ENCODE measurements at regions not wholly inside any gene's neighbourhood (a gene's known extent, or its start where the extent isn't known, plus 50 kb on each side); places are given as distances from the start of the nearest gene placed in this dataset.
"Not testable (repeated sequence)": the region's sequence is repeated elsewhere in the genome, so short reads cannot be mapped to it uniquely, and the experiment has no call there.

DNA sequence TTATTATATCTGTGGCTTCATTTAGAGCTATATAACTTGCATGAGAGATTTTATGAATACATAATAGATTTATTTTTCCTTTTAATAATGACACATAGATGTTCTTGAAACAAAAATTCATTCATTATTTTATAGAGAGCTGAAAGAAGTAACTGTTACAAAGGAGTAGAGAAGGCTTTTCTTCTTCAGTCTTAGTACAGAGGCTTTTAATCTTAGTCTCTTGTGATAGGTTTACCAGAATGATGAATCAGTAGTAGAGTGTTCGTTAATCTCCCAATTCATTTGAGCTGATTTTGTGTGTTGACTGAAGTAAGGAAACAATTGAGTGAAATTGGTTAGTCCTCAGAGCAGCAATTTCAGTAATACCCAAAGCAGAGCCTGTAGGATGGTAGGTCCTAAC is 1284.1 kb upstream of the ACO1 start:
- no peak for DNase-seq

DNA sequence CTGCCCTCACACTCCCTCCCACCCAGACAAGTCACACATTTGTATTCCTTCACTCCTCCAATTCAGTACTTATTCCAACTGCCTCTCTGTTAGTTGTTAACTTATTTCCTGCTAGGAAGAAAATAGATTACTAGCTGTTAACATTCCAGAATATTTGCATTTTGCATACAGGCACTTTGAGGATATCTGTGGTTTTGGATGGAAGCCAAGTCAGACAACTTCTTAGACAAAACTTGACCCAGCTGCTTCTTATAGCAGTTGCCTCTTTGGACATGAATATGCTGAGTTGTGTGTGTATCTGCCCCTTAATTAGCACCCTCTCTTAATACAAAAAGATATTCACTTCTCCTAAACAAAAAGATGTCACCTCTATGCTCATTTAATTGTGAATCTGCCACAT is 1280.6 kb upstream of the ACO1 start:
- DNase-seq: no peak

DNA sequence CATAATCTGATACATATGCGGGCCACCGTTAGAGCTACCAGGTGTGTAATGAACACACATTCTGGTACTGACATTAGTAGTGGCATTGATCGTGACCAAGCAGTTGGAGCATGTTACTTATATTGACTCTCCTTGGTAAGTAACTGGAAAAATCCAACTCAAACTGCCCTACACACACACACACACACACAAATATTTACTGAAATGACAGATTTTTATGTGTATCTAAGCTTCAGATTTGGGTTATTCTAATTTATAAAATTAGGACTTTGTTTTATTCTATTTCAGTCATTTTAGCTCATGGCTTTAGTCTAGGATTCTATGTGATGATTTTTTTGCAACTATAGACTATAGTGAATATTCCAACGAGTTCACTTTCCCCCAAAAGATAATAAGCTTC is 1280.2 kb upstream of the ACO1 start:
- no peak for DNase-seq

DNA sequence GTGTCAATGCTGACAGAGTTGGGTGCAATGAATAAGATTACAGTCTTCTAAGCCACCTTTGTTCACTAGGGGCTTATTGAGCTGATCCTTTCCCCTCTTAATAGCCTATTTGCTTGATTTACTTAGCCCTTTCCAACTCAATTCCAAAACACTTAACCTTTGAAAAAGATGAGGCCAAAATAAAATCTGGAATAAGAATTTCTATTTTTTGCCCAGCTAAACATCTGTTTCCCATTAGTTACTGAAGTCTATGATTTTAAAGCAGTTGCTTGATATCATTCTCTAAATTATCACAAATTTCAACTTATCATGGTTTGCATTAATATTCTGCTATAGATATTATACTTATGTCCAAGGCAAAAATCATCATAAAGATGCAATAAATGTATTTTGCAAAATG is 1272.0 kb upstream of the ACO1 start:
- DNase-seq: no peak

- DNase-seq: no peak
Measured at GRCh38 chr9:31114346-31114745, 1270.1 kb upstream of the ACO1 start.

DNA sequence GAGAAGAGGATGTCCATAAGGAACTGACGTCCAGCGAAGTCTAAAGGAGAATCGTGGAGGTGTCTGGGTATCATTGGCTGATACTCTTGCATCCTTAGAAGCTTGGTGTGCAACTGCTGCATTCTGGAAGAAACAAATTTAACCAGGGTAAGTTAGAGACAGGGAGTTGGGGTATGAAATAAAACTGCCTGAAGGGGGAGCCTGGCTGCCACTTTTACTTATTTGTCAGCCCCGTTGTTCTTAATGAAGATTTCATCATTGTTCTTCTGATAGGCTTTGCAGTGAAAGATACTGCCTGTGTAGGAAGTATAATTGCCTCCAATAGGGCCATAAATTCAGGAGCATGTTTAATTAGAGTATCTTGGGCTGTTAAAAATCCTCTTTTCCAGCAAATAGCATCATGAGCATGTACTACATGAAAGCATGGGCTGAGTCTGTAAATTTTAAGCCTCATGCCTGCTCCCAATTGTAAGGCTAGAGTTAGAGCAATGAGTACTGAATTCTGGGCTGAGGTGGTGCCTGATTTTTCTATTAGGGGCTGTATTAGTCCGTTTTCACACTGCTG is 1264.5 kb upstream of the ACO1 start:
- DNase-seq: no peak

DNA sequence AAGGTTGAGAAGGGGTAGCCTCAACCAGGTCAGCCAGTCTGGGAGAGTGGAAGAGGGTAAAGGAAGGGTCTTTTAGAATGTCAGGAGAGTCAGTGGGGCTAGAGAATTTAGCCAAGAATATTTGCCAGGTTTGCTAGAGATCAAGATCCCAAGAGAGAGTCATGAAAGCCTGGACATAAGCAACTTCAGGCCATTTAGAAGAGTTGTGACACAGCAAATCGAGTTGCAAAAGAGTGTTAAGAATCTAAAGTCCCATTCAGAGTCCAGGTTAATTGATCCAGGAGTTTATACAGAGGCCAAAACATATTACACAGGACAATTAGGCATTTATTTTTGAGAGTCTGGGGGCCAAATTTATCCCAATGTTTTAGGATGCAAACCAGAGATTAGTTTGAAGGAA is 1260.1 kb upstream of the ACO1 start:
- no peak for DNase-seq

GRCh38 chr9:31135567-31135966 is 1248.9 kb upstream of the ACO1 start:
- no peak for DNase-seq

DNA sequence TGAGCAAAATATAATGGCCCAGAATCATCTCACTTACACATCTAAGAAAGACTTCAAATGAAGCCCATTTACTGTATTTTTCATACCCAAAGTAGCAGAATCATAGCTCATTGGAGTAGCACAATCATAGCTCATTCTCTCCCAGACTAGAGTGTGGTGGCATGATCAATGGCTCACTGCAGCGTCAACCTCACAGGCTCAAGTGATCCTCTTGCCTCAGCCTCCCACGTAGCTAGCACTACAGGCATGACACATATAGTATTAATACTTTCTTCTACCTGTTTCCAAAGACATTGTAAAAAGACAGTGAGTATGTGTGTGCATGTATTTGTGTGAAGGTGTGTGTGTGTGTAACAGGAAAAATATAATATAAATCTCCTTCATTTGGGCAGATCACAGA is 1247.9 kb upstream of the ACO1 start:
- DNase-seq: no peak

DNA sequence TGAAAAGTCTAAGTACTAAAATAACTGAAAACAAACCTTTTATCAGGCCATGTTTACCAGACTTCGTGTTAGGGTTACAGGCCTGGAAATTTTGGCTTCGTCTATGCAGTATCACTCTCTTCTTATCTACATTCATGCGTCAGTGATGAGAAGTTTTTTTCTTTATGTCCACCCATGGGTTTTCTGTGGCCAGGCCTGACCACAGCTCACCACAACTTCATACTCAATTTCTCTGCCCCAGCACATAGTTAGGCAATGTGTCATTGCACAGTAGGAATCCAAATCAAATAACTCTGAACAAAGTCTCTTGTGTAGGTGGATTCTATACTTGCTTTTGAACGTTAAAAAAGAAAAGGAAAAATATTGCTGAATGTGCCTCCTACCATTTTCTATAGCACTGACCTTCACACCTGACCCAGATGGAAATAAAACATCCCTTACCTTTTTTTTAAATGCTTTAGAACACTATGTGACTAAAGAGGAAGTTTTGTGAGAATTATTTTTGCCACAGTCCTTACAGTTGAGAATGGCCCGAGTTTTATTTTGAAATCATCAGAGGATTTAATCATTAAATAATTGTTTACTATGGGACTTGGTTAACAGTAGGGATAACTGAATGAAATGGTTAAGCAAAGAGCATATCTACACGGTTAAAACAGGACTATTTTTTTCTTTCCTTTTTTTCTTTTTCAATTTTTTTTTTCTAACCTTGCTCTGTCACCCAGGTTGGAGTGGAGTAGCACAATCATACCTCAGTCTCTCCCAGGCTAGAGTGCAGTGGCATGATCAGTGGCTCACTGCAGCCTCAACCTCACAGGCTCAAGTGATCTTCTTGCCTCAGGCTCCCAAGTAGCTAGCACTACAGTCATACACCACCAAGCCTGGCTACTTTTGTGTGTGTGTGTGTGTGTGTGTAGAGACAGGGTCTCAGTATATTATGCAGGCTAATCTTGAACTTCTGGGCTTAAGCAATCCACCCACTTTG is 1247.0 kb upstream of the ACO1 start:
- no peak for DNase-seq

GRCh38 chr9:31140316-31140715 is 1244.1 kb upstream of the ACO1 start:
- DNase-seq: no peak

- no peak for DNase-seq
Measured at GRCh38 chr9:31142456-31142855, 1242.0 kb upstream of the ACO1 start.

DNA sequence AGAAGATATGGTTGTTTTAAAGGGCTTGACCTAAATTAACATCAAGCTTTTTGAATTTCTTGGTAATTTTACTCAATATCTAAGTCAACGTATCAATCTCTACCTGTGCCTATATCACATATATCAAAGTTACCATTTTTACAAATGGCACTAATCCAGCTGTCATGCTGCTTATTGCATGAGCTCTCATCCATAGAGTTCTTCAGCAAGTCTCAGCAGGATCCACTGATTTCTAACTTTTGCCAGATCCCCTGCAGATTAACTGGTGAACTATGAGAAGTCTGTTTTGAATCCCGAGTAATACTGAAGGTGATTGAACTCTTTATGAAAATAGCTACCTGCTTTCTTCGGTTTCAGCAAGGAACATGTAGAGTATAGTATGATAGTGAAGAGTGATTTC is 1239.8 kb upstream of the ACO1 start:
- no peak for DNase-seq

DNA sequence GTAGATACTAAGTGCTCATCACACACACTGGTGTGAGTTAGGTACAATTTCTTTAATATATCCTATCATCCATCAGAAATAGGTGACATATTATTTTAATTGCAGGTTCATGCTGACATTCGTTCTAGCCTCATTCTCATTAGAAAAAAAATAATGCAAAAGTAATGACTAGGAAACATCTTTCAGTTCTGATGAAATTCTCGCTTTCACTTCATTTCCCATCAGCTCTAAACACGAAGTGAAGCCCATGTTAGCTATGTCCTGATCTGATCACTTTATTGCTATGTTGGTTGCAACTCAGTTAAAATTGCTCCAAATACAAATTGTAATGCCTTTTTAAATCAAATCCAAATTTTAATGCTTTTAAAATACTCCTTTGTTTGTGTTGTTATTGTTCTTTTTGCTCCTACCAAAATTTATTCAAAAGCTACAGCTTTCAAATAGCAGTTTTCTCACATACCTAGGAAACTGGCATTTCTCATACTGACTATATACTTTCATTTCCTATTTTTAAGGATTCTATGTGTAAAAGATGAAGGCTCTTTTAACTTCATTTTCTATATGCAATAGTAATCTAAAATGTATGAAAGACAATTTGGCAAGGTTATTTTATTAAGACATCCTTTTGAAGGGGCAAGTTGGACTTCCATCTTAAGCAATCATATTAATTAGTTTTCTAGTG is 1237.8 kb upstream of the ACO1 start:
- no peak for DNase-seq

DNA sequence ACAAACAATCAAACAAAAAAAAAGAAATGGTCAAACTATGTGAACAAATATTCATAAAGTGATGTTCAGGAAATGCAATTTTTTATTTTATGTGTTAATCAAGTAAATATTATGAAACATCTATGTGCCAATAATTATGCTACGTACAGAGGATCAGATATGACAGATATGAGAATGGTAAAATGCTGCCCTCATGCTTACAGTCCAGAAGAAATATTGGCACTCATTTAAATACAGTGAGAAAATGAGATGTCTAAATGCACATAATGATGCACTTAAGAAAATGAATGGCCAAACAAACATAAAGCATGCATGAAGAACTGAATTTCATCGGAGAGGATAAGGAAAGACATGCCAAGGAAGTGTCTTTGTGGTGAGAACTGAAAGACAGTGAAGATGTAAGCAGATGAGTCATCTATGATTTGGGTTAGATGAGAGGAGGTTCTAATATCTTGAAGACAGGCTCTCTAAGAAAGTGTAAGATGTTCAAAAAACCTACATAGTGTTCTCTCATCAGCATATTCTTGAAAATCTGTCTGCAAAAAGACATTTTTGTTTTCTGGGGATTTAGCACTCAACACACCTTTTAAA is 1231.1 kb upstream of the ACO1 start:
- DNase-seq: no peak

GRCh38 chr9:31166516-31166915 is 1217.9 kb upstream of the ACO1 start:
- DNase-seq: no peak

- no peak for DNase-seq
Measured at GRCh38 chr9:31168161-31168560, 1216.3 kb upstream of the ACO1 start.

- no peak for DNase-seq
Measured at GRCh38 chr9:31174681-31175080, 1209.8 kb upstream of the ACO1 start.

GRCh38 chr9:31183866-31184265 is 1200.6 kb upstream of the ACO1 start:
- DNase-seq: no peak

- DNase-seq: no peak
Measured at GRCh38 chr9:31185831-31186230, 1198.6 kb upstream of the ACO1 start.

DNA sequence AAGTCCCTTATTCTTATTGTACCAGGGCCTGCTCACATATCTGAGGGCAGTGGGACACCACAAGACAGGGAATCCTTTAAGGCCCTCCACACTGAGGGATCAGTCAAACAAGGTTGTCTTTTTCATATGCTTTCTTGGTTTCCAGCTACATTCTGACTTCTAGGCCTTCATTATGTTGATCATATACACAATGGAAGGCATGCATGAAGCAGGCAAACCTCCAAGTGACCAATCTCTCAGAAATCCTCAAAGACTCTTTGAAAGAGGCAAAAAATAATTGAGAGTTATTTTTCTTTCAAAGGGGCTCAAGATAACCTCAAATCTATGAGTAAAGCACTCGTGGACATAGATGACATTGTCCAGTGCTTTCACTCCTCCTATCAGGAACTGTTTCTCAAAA is 1195.9 kb upstream of the ACO1 start:
- DNase-seq: no peak

DNA sequence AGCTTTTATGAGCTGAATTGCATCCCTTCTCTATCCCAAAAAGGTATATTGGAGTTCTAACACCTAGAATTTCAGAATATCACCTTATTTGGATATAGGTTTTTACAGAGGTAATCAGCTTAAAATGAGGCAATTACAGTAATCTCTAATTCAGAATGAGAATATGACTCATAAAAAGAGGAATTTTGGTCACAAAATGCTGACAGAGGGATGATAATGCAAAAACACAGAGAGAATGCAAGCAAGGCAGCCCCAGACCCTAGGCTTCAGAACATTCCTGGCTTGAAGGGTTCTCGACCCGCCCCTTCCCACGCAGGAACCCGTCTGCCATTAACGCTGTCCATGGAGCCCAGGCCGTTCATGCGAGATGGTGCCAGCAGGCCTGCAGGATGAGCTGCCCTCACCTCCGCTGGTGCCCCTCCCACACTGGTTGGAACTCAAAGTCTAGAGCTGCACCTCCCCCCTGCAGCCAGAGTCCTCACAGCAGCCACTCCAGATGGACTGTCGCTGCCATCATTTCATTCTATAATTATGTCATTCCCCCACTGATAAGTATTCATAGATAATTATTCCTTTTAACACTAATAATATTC is 1173.4 kb upstream of the ACO1 start:
- DNase-seq: no peak

GRCh38 chr9:31229976-31230375 is 1154.5 kb upstream of the ACO1 start:
- DNase-seq: not testable (repeated sequence)

Data from right forelimb (tissue), 1 donor.